Osteocyte (in vitro differentiated cells): ENCODE measurements at regions not wholly inside any gene's neighbourhood (a gene's known extent, or its start where the extent isn't known, plus 50 kb on each side); places are given as distances from the start of the nearest gene placed in this dataset.

Experiments used
- DNase-seq: peaks from one replicate; pipeline ENCODE4 v3.0.0; 2021; ENCODE audit warnings: mixed read lengths; ENCODE audit not compliant: unreplicated experiment; ENCODE audit errors: extremely low spot score
- H3K27ac Mint-ChIP-seq: one replicate; pipeline ENCODE4 v1.8.0; 2021; ENCODE audit warnings: mild to moderate bottlenecking, mixed read lengths; ENCODE audit not compliant: unreplicated experiment
- H3K27me3 Mint-ChIP-seq: one replicate; pipeline ENCODE4 v1.8.0; 2021; ENCODE audit warnings: mixed read lengths; ENCODE audit not compliant: unreplicated experiment
- H3K36me3 Mint-ChIP-seq: one replicate; pipeline ENCODE4 v1.8.0; 2021; ENCODE audit warnings: mixed read lengths; ENCODE audit not compliant: unreplicated experiment
- H3K4me1 Mint-ChIP-seq: one replicate; pipeline ENCODE4 v1.8.0; 2021; ENCODE audit warnings: mixed read lengths; ENCODE audit not compliant: unreplicated experiment
- H3K4me3 Mint-ChIP-seq: one replicate; pipeline ENCODE4 v1.8.0; 2021; ENCODE audit warnings: mild to moderate bottlenecking, moderate library complexity, mixed read lengths; ENCODE audit not compliant: unreplicated experiment
- H3K9me3 Mint-ChIP-seq: one replicate; pipeline ENCODE4 v1.8.0; 2021; ENCODE audit warnings: mixed read lengths; ENCODE audit not compliant: unreplicated experiment
- CTCF ChIP-seq: fragments of 200-600 bp; sonication (generic); IDR thresholded peaks from 2 replicates; pipeline ENCODE4 v1.5.0; 2021; ENCODE audit warnings: antibody characterized with exemption, mild to moderate bottlenecking, moderate library complexity

GRCh38 chr2:168373468-168373867, 82.6 kb upstream of the CERS6 start:
- Mint-ChIP-seq H3K4me1 (no peaks in the 10 kb centered on the region), H3K4me3 (no peak overlapping the region), H3K27ac (no peak overlapping the region), H3K9me3 (peaks cover 41% of the 10 kb centered on the region), H3K36me3 (peaks cover 12% of the 10 kb centered on the region), H3K27me3 (peaks cover 26% of the 10 kb centered on the region)
- TF ChIP-seq CTCF: no peak
- DNase-seq: no peak

GRCh38 chr2:168375195-168375798, 80.8 kb upstream of the CERS6 start:
- H3K36me3 Mint-ChIP-seq: peaks cover 12% of the 10 kb centered on the region
- no peak for DNase-seq

GRCh38 chr2:168378960-168379669, 77.0 kb upstream of the CERS6 start:
- peaks cover 7% of the 10 kb centered on the region for H3K36me3 Mint-ChIP-seq
- H3K27ac Mint-ChIP-seq: no peak overlapping the region
- DNase-seq: no peak
- peaks cover 24% of the 10 kb centered on the region for H3K9me3 Mint-ChIP-seq
- no peak for TF ChIP-seq CTCF
- peaks cover 38% of the 10 kb centered on the region for H3K27me3 Mint-ChIP-seq
- no peak overlapping the region for H3K4me3 Mint-ChIP-seq
- peaks cover 3% of the 10 kb centered on the region for H3K4me1 Mint-ChIP-seq

More at GRCh38 chr2:168375195-168375798, 80.8 kb upstream of the CERS6 start:
- H3K27me3 Mint-ChIP-seq: peaks cover 26% of the 10 kb centered on the region
- H3K4me3 Mint-ChIP-seq: no peak overlapping the region
- TF ChIP-seq CTCF: peak; percentile 65
- H3K9me3 Mint-ChIP-seq: peaks cover 41% of the 10 kb centered on the region
- peaks cover 3% of the 10 kb centered on the region for H3K4me1 Mint-ChIP-seq
- H3K27ac Mint-ChIP-seq: no peak overlapping the region

GRCh38 chr2:168380500-168380899, 75.6 kb upstream of the CERS6 start:
- H3K4me3 Mint-ChIP-seq: no peak overlapping the region
- H3K9me3 Mint-ChIP-seq: peaks cover 31% of the 10 kb centered on the region
- peaks cover 49% of the 10 kb centered on the region for H3K27me3 Mint-ChIP-seq
- DNase-seq: no peak
- H3K36me3 Mint-ChIP-seq: peaks cover 9% of the 10 kb centered on the region
- TF ChIP-seq CTCF: no peak
- no peak overlapping the region for H3K27ac Mint-ChIP-seq
- peaks cover 3% of the 10 kb centered on the region for H3K4me1 Mint-ChIP-seq

GRCh38 chr2:168392024-168392423, 64.0 kb upstream of the CERS6 start:
- peaks cover 4% of the 10 kb centered on the region for H3K27me3 Mint-ChIP-seq
- no peak overlapping the region for H3K4me3 Mint-ChIP-seq
- no peak for DNase-seq
- H3K9me3 Mint-ChIP-seq: no peaks in the 10 kb centered on the region
- no peak for TF ChIP-seq CTCF
- peaks cover 2% of the 10 kb centered on the region for H3K36me3 Mint-ChIP-seq
- H3K27ac Mint-ChIP-seq: peak overlapping the region; percentile 25
- H3K4me1 Mint-ChIP-seq: peaks cover 40% of the 10 kb centered on the region
